ENCODE measurements at regions not wholly inside any gene's neighbourhood (a gene's known extent, or its start where the extent isn't known, plus 50 kb on each side); places are given as distances from the start of the nearest gene placed in this dataset.

DNA sequence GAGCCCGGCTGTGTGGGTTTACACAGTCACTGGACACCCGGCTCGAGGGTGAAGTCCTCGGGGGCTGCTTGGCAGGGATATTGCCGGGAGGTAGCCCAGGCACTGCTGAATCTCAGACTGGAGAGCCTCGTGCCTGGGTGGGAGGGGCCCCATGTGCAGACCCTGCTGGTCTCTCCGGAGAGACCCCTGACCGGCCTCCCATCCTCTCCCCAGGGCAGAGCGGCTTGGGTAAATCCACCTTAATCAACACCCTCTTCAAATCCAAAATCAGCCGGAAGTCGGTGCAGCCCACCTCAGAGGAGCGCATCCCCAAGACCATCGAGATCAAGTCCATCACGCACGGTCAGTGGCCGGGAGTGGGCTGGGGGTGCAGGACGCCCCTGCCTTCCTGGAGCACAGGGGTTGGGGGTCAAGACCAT is 346.5 kb downstream of the SEC14L1 start:
- TF ChIP-seq, protein P1, sequence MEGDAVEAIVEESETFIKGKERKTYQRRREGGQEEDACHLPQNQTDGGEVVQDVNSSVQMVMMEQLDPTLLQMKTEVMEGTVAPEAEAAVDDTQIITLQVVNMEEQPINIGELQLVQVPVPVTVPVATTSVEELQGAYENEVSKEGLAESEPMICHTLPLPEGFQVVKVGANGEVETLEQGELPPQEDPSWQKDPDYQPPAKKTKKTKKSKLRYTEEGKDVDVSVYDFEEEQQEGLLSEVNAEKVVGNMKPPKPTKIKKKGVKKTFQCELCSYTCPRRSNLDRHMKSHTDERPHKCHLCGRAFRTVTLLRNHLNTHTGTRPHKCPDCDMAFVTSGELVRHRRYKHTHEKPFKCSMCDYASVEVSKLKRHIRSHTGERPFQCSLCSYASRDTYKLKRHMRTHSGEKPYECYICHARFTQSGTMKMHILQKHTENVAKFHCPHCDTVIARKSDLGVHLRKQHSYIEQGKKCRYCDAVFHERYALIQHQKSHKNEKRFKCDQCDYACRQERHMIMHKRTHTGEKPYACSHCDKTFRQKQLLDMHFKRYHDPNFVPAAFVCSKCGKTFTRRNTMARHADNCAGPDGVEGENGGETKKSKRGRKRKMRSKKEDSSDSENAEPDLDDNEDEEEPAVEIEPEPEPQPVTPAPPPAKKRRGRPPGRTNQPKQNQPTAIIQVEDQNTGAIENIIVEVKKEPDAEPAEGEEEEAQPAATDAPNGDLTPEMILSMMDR (IDR thresholded peaks at IDR 0.05): no peak
- TF ChIP-seq ZFX (IDR thresholded peaks at IDR 0.05; ENCODE audit: borderline replicate concordance): no peak

Data from 22Rv1 (cell line).